Occipital lobe (tissue), 1 donor: ENCODE measurements at regions not wholly inside any gene's neighbourhood (a gene's known extent, or its start where the extent isn't known, plus 50 kb on each side); places are given as distances from the start of the nearest gene placed in this dataset.

ENCODE experiments used
- DNase-seq: peaks from one replicate; lab custom pipeline; 2025; lab: John Stamatoyannopoulos, UW

DNA sequence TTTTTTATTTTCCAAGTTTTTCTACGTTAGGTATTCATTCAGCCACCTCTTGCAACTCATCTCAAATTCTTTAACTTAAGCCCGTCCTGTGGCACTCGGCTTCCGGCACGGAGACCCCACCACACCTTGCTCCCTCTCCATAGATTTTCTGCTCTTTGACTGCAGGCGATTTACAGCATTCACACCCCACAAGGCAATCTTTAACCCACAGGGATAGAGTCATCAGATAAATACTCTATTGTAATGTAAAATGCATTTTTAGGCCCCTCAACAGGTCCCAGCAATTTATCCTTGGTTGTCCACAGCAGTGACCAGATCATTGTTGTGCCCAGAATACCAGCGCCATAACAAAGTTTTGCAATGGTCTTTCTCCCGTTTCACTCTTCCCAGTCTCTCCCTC is 132.3 kb upstream of the EPHA4 start:
- no peak for DNase-seq

DNA sequence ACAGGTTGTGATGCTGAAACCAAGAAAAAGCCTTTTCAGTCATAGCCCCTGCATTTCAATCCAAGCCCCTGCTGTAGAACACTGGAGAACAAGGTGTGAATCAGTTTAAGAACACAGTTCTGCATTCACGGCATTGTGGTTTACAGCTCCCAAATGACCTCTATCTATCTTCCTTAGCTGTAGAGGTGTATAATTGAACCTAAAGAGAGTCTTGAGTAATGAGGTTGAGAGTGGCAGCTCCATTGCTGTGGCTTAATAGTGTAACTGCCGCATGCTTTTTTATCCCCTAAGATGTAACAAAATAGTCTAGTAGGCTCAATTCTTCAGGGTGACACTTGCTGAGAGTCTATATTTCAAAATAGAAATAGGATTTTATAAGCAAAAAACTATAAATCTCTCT is 121.3 kb upstream of the EPHA4 start:
- no peak for DNase-seq

DNA sequence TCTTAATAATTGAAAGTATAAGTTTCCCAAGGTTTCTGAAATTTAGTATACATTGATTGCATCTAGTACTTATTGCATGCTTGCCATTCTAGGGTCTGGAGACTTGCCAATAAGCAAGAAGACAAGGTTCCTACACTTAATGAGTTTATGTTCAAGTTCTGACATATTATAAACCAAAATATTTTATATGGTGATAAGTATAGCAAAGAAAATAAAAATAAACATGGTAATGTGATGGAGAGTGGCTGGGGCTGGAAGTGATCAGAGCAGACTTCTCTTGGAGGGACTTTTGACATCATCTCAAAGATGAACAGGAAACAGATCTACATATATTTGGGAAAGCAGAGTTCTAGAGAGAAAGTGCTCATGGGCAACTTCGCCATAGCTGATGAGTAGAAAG is 119.5 kb upstream of the EPHA4 start:
- no peak for DNase-seq

- DNase-seq, result no peak
Measured at GRCh38 chr2:221689140-221689539, 117.0 kb upstream of the EPHA4 start.

DNA sequence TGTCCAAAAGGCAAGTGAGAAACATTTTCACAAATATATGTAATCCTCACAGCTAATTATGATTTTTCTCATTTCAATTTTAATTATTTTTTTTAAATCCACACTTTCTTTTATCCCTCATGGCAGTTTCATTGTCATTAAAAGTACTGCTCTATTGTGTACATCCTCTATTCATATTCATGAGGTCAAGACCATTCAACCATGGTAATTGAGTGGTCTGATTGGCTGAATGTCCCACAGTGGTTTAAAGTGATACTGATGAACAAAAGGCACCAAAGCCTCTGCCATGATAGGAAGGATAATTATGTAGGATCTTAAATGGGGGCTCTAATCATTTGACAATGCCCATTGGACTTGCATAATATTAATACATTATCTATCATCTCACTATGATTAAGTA is 108.4 kb upstream of the EPHA4 start:
- no peak for DNase-seq

DNA sequence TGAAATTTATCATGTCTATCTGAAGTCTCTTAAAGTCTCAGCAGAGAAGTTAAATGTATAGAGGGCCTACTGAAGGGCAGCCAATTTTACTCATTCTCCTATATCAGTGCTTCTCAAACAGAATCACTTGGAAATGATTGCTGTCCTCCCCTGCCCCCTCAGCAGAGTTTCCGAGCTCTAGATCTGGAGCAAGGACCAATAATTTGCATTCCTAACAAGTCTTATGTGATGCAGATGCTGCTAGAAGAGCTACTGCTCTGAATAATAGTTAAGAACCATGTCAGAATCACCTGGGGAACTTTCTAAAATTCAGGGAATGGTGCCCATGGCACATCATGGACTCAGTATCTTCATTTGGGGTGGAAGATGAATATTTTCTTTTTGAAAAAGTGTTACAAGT is 105.6 kb upstream of the EPHA4 start:
- DNase-seq, result no peak

GRCh38 chr2:221676566-221677172 is 104.6 kb upstream of the EPHA4 start:
- DNase-seq, result no peak

DNA sequence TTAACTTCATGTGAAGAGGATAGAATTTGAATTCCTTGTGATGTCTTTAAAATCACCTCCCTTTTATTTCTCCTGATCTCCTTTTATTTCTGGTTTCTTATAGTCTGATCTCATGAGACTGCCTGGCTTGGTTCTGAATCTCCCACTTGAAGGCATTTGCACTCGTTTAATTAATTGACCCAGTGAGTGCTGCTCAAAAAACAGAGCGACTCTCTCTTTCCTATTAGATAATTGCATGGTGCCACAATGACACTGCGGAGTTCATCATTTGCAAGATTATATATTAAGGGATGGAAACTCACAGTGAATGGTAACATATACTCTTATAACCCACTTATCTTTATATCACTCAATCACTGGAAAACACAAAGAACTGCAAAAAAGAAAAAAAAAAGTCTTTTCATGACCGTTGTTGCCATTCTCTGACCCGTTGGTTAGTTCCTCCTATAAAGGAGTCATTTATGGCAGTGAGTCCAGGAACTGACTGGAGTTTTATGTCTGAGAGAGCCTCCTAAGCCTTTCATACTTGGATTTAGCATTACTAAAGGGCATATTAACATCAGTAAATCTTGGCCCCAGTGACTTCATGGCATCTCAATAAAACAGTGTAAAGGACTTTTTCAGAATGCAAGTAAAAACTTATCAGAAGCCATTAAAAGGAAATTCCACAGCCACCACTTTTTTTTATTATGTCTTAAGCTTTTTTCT is 103.3 kb upstream of the EPHA4 start:
- no peak for DNase-seq

GRCh38 chr2:221674446-221674845 is 102.3 kb upstream of the EPHA4 start:
- DNase-seq, result no peak

DNA sequence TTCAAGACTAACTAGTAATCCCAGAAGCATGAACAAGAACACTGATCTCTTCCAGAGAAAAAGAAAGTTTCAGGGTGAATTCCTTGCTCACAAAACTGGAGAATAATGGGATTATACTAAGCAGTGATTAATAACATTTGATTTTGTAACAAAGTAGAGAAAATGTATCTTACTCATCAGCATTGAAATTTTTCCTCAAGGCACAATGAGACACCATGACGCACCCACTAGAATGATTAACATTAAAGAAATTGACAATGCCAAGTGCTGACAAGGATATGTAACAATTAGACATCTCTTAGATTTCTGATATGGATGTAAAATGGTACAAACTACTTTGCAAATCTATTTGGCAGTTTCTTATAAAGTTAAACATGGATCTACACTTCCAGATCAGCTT is 101.1 kb upstream of the EPHA4 start:
- no peak for DNase-seq

- DNase-seq, result no peak
Measured at GRCh38 chr2:221671515-221671914, 99.4 kb upstream of the EPHA4 start.

DNA sequence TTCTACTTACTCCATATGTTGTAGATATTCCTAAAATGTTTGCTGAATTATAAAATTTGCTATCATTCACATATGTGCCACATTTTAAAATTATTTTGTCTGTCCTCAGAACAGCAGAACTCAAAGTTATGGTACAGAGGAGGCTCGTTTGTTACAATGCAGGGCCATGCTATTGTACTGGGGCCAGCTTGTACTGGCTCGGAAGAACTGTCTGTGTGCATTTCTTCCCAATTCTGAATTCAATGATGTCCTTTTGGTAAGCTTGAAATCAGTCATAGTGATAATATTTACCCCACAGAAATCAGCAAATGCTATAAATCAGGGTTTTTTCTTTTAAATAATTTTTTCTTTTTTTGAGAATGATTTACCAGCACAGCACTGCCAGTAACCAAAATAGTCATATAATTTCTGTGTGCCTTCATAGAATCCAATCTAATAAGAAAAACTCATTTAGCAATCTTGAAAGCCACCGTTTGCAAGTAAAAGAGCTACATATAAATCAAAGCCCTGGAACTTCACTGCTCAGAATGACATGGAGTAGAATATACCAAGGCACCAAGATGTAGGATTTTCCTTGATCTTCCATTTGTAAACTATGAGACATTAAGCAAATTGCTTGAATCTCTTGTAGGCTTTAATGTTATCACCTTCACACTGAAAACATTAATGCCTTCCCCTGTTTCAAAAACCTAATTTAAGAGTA is 90.7 kb upstream of the EPHA4 start:
- no peak for DNase-seq

GRCh38 chr2:221657806-221658205 is 85.7 kb upstream of the EPHA4 start:
- DNase-seq, result no peak

DNA sequence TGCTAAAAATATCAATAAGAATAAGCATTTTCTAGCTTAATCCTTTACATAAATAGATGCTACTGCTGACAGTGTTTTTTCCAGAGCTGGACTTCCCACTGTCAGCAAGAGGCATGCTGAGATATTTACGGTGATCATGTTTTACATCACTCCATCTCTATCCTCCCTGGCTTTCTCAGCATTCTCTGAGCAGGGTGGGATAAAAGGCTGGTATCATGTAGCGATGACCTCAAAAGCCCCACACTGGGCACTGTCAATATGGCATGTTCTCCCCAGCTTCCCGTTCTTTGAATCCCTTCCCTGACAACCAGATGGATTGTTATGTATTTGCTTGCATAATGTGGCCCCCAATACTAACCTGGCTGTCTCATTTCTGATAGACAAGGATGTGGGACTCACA is 83.2 kb upstream of the EPHA4 start:
- no peak for DNase-seq

GRCh38 chr2:221653182-221653581 is 81.1 kb upstream of the EPHA4 start:
- no peak for DNase-seq

- peak; percentile 4 for DNase-seq
Measured at GRCh38 chr2:221649051-221649775, 77.1 kb upstream of the EPHA4 start.

- no peak for DNase-seq
Measured at GRCh38 chr2:221642447-221642846, 70.3 kb upstream of the EPHA4 start.

GRCh38 chr2:221641181-221641871 is 69.2 kb upstream of the EPHA4 start:
- DNase-seq, result no peak

DNA sequence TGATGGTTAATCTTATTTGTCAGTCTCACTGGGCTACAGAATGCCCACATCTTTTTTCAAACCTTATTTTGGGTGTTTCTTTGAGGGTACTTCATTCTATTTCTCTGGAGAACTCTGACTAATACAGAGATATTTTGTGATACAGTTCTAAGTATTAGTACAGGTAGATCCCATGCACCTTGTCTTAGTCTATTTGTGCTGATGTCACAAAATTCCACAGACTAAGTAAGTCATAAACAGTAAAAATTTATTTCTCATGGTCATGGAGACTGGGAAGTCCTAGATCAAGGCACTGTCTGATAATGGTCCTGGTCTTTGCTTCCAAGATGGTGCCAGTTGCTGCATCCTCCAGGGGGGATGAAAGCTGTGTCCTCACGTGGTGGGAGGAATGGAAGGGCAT is 68.6 kb upstream of the EPHA4 start:
- no peak for DNase-seq

GRCh38 chr2:221637851-221638250 is 65.7 kb upstream of the EPHA4 start:
- no peak for DNase-seq

- no peak for DNase-seq
Measured at GRCh38 chr2:221635949-221636348, 63.8 kb upstream of the EPHA4 start.

DNA sequence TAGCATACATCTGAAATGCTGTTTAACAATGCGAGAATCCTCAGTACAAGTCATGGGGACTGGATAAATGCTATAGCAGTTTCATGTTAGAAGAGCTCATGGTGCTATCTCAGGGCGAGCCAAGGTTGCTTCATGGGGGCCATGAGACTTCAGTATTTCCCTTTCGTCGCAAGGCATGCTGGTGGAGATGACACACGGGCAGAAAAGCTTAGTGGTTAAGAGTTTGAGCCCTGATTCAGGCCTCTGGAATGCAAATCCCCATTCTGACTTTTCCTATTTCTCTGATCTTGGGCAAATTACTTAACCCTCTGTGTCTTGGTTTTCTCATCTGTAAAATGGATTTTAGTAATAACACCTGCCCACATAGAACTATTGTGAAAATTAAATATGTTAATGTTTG is 57.4 kb upstream of the EPHA4 start:
- no peak for DNase-seq
